ENCODE measurements at regions not wholly inside any gene's neighbourhood (a gene's known extent, or its start where the extent isn't known, plus 50 kb on each side); places are given as distances from the start of the nearest gene placed in this dataset.
"Not testable (repeated sequence)": the region's sequence is repeated elsewhere in the genome, so short reads cannot be mapped to it uniquely, and the experiment has no call there.

- DNase-seq (ENCODE audit: low spot score), result no peak
Observed at GRCh38 chr5:23451156-23451555, 56.3 kb upstream of the PRDM9 start.

- DNase-seq (ENCODE audit: low spot score), result no peak
Observed at GRCh38 chr5:23450187-23450586, 57.2 kb upstream of the PRDM9 start.

GRCh38 chr5:23448627-23449026 is 58.8 kb upstream of the PRDM9 start:
- DNase-seq (ENCODE audit: low spot score), result no peak

GRCh38 chr5:23446424-23446823 is 61.0 kb upstream of the PRDM9 start:
- DNase-seq (ENCODE audit: low spot score), result no peak

GRCh38 chr5:23445573-23445972 is 61.8 kb upstream of the PRDM9 start:
- no peak for DNase-seq (ENCODE audit: low spot score)

GRCh38 chr5:23440703-23441102 is 66.7 kb upstream of the PRDM9 start:
- no peak for DNase-seq (ENCODE audit: low spot score)

- DNase-seq (ENCODE audit: low spot score), result no peak
Observed at GRCh38 chr5:23437011-23437410, 70.4 kb upstream of the PRDM9 start.

- no peak for DNase-seq (ENCODE audit: low spot score)
Observed at GRCh38 chr5:23433534-23434315, 73.7 kb upstream of the PRDM9 start.

GRCh38 chr5:23428705-23429104 is 78.7 kb upstream of the PRDM9 start:
- no peak for DNase-seq (ENCODE audit: low spot score)

GRCh38 chr5:23420214-23420613 is 87.2 kb upstream of the PRDM9 start:
- DNase-seq (ENCODE audit: low spot score), result not testable (repeated sequence)

GRCh38 chr5:23419115-23419514 is 88.3 kb upstream of the PRDM9 start:
- no peak for DNase-seq (ENCODE audit: low spot score)

GRCh38 chr5:23412515-23412914 is 94.9 kb upstream of the PRDM9 start:
- no peak for DNase-seq (ENCODE audit: low spot score)

GRCh38 chr5:23411994-23412393 is 95.4 kb upstream of the PRDM9 start:
- no peak for DNase-seq (ENCODE audit: low spot score)

- DNase-seq (ENCODE audit: low spot score), result no peak
Observed at GRCh38 chr5:23411200-23411599, 96.2 kb upstream of the PRDM9 start.

- not testable (repeated sequence) for DNase-seq (ENCODE audit: low spot score)
Observed at GRCh38 chr5:23410775-23411174, 96.6 kb upstream of the PRDM9 start.

GRCh38 chr5:23405316-23406068 is 101.9 kb upstream of the PRDM9 start:
- DNase-seq (ENCODE audit: low spot score), result no peak

- no peak for DNase-seq (ENCODE audit: low spot score)
Observed at GRCh38 chr5:23402585-23402984, 104.8 kb upstream of the PRDM9 start.

GRCh38 chr5:23400951-23401350 is 106.5 kb upstream of the PRDM9 start:
- no peak for DNase-seq (ENCODE audit: low spot score)

- DNase-seq (ENCODE audit: low spot score), result no peak
Observed at GRCh38 chr5:23396346-23396745, 111.1 kb upstream of the PRDM9 start.

GRCh38 chr5:23389291-23390101 is 117.9 kb upstream of the PRDM9 start:
- DNase-seq (ENCODE audit: low spot score), result no peak

- DNase-seq (ENCODE audit: low spot score), result no peak
Observed at GRCh38 chr5:23385036-23385435, 122.4 kb upstream of the PRDM9 start.

GRCh38 chr5:23372177-23372576 is 135.2 kb upstream of the PRDM9 start:
- no peak for DNase-seq (ENCODE audit: low spot score)

GRCh38 chr5:23368393-23368792 is 139.0 kb upstream of the PRDM9 start:
- no peak for DNase-seq (ENCODE audit: low spot score)
